Keratinocyte (primary cell): ENCODE measurements at regions not wholly inside any gene's neighbourhood (a gene's known extent, or its start where the extent isn't known, plus 50 kb on each side); places are given as distances from the start of the nearest gene placed in this dataset.

Source experiments
- EZH2 ChIP-seq: IDR thresholded peaks from one replicate; pipeline ENCODE4 v1.6.1; 2012; ENCODE audit warnings: inconsistent platforms, mild to moderate bottlenecking, low read length, moderate library complexity
- TF ChIP-seq, protein P1 (sequence below), 3 experiments: IDR thresholded peaks in 1 of 3; conservative IDR thresholded peaks in 1 of 3; optimal IDR thresholded peaks in 1 of 3; 2 replicates in 2 of 3; 3 replicates in 1 of 3; pipeline versions ENCODE3 to v1.5.1; 2011; ENCODE audit warnings: low read length in 3 of 3, mild to moderate bottlenecking in 3 of 3, moderate library complexity in 2 of 3, control low read depth in 1 of 3, inconsistent platforms in 1 of 3; ENCODE audit not compliant: insufficient read depth in 2 of 3; ENCODE audit errors: extremely low read depth in 1 of 3

DNA sequence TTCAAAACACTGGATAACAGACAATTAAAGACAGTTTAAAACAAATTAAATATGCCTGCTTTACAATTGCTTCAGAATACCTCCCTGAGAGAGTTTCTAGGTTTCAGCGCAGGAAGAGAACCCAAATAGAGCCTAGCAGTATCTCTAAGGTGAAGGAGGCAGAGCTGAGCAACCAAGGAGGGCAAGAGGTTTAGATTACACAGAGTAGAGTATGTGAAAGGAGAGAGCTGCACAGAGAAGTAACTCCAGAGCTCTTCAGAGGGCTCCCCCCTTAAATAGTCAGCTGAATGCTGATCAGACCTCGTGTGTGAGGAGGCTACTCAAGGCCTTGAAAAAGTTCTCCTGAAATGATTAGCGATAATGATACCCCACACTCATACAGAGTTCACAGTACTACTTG is 386.5 kb upstream of the TCF4 start:
- TF ChIP-seq, protein P1, sequence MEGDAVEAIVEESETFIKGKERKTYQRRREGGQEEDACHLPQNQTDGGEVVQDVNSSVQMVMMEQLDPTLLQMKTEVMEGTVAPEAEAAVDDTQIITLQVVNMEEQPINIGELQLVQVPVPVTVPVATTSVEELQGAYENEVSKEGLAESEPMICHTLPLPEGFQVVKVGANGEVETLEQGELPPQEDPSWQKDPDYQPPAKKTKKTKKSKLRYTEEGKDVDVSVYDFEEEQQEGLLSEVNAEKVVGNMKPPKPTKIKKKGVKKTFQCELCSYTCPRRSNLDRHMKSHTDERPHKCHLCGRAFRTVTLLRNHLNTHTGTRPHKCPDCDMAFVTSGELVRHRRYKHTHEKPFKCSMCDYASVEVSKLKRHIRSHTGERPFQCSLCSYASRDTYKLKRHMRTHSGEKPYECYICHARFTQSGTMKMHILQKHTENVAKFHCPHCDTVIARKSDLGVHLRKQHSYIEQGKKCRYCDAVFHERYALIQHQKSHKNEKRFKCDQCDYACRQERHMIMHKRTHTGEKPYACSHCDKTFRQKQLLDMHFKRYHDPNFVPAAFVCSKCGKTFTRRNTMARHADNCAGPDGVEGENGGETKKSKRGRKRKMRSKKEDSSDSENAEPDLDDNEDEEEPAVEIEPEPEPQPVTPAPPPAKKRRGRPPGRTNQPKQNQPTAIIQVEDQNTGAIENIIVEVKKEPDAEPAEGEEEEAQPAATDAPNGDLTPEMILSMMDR (optimal IDR thresholded peaks at IDR 0.05 in 1 of 3, IDR thresholded peaks at IDR 0.05 in 1 of 3, conservative IDR thresholded peaks at IDR 0.05 in 1 of 3; ENCODE audit: extremely low read depth in 1 of 3, insufficient read depth in 2 of 3, low read length in 3 of 3): no peak
- no peak for TF ChIP-seq EZH2
